ENCODE measurements at regions not wholly inside any gene's neighbourhood (a gene's known extent, or its start where the extent isn't known, plus 50 kb on each side); places are given as distances from the start of the nearest gene placed in this dataset.

GRCh38 chr2:14565666-14566065 lies 66.9 kb upstream of the LRATD1 start:
- no peak for DNase-seq

GRCh38 chr2:14567561-14567960 lies 65.0 kb upstream of the LRATD1 start:
- no peak for DNase-seq

GRCh38 chr2:14569294-14569693 lies 63.2 kb upstream of the LRATD1 start:
- no peak for DNase-seq

- DNase-seq = no peak
Measured at GRCh38 chr2:14572633-14573032, 59.9 kb upstream of the LRATD1 start.

GRCh38 chr2:14577843-14578242 lies 54.7 kb upstream of the LRATD1 start:
- no peak for DNase-seq
